DND-41 (cell line): ENCODE measurements at regions not wholly inside any gene's neighbourhood (a gene's known extent, or its start where the extent isn't known, plus 50 kb on each side); places are given as distances from the start of the nearest gene placed in this dataset.

Experiments used
- ATAC-seq: fragments of 200-7000 bp; cut with Tn5 transposase; 3 replicates; pipeline ENCODE4 v1.9.1; 2021; ENCODE audit warnings: low read depth; ENCODE audit not compliant: insufficient read depth
- DNase-seq: peaks from one replicate; pipeline ENCODE4 v3.0.0-alpha.2; 2020
- H2AFZ ChIP-seq: 2 replicates; pipeline ENCODE4 v1.6.0; 2012; ENCODE audit warnings: low read depth, low read length
- H3K27ac ChIP-seq: 2 replicates; pipeline ENCODE4 v1.5.1; 2012; ENCODE audit warnings: low read length, inconsistent platforms
- H3K27me3 ChIP-seq: fragments of 200-600 bp; sonication (generic); 2 replicates; pipeline ENCODE4 v1.6.0; 2012; ENCODE audit warnings: low read length, mild to moderate bottlenecking, inconsistent platforms; ENCODE audit not compliant: insufficient read depth, poor library complexity
- H3K36me3 ChIP-seq: 2 replicates; pipeline ENCODE4 v1.5.1; 2012; ENCODE audit warnings: low read length, inconsistent platforms; ENCODE audit not compliant: insufficient read depth
- H3K4me1 ChIP-seq: 2 replicates; pipeline ENCODE4 v1.5.1; 2012; ENCODE audit warnings: mild to moderate bottlenecking, low read length; ENCODE audit not compliant: insufficient read depth
- H3K4me2 ChIP-seq: 2 replicates; pipeline ENCODE4 v1.6.0; 2012; ENCODE audit warnings: mild to moderate bottlenecking, moderate library complexity, low read length, inconsistent platforms; ENCODE audit not compliant: insufficient read depth
- H3K4me3 ChIP-seq, 2 experiments: fragments of 200-600 bp in 1 of 2; shearing (Covaris generic) in 1 of 2; 2 replicates each; pipeline ENCODE4 v1.5.1; 2012 to 2016; ENCODE audit warnings: inconsistent platforms in 2 of 2, low read length in 2 of 2, mild to moderate bottlenecking in 2 of 2, low read depth in 1 of 2, moderate library complexity in 1 of 2
- H3K79me2 ChIP-seq: 2 replicates; pipeline ENCODE4 v1.6.0; 2012; ENCODE audit warnings: low read length, inconsistent platforms; ENCODE audit not compliant: insufficient read depth
- H3K9ac ChIP-seq: 2 replicates; pipeline ENCODE4 v1.6.0; 2012; ENCODE audit warnings: low read depth, mild to moderate bottlenecking, inconsistent platforms, low read length, moderate library complexity
- H3K9me3 ChIP-seq: 2 replicates; pipeline ENCODE4 v1.5.1; 2012; ENCODE audit warnings: low read length, moderate library complexity, mild to moderate bottlenecking, inconsistent platforms; ENCODE audit not compliant: insufficient read depth, severe bottlenecking
- H4K20me1 ChIP-seq: 2 replicates; pipeline ENCODE4 v1.6.0; 2012; ENCODE audit warnings: low read length; ENCODE audit not compliant: insufficient read depth
- CTCF ChIP-seq: IDR thresholded peaks from 2 replicates; pipeline ENCODE4 v1.5.1; 2012; ENCODE audit warnings: borderline replicate concordance, low read length, moderate library complexity, mild to moderate bottlenecking; ENCODE audit not compliant: poor library complexity, severe bottlenecking; ENCODE audit errors: extremely low read depth
- EZH2 ChIP-seq: IDR thresholded peaks from 3 replicates; pipeline ENCODE4 v1.6.1; 2012; ENCODE audit warnings: borderline replicate concordance, low read depth, mild to moderate bottlenecking, moderate library complexity, low read length, inconsistent platforms; ENCODE audit not compliant: severe bottlenecking

GRCh38 chr10:111656066-111656465, 527.5 kb downstream of the GPAM start:
- Histone ChIP-seq H3K79me2 (no peaks in the 10 kb centered on the region), H3K36me3 (no peaks in the 10 kb centered on the region), H3K4me1 (no peaks in the 10 kb centered on the region), H4K20me1 (no peaks in the 10 kb centered on the region), H3K27me3 (no peaks in the 10 kb centered on the region), H3K9me3 (no peaks in the 10 kb centered on the region), H3K4me3 (no peak overlapping the region), H3K9ac (no peak overlapping the region), H3K4me2 (no peak overlapping the region), H3K27ac (no peak overlapping the region), H2AFZ (no peak overlapping the region)
- ATAC-seq (no peak), DNase-seq (no peak)
- no peak for TF ChIP-seq EZH2
- no peak for TF ChIP-seq CTCF

GRCh38 chr10:111677759-111678158, 505.8 kb downstream of the GPAM start:
- TF ChIP-seq EZH2 (no peak), CTCF (no peak)
- Histone ChIP-seq H2AFZ (no peak overlapping the region), H3K9ac (no peak overlapping the region), H3K4me3 (no peak overlapping the region), H3K4me1 (no peaks in the 10 kb centered on the region), H3K4me2 (no peak overlapping the region), H3K9me3 (no peaks in the 10 kb centered on the region), H3K27me3 (no peaks in the 10 kb centered on the region), H3K27ac (no peak overlapping the region), H4K20me1 (no peaks in the 10 kb centered on the region), H3K36me3 (no peaks in the 10 kb centered on the region), H3K79me2 (no peaks in the 10 kb centered on the region)
- ATAC-seq (no peak), DNase-seq (no peak)

GRCh38 chr10:111686796-111687195, 496.8 kb downstream of the GPAM start:
- Histone ChIP-seq H4K20me1 (no peaks in the 10 kb centered on the region), H3K4me1 (no peaks in the 10 kb centered on the region), H3K9me3 (no peaks in the 10 kb centered on the region), H3K4me3 (no peak overlapping the region), H3K27me3 (no peaks in the 10 kb centered on the region), H3K4me2 (no peak overlapping the region), H3K27ac (no peak overlapping the region), H3K79me2 (no peaks in the 10 kb centered on the region), H2AFZ (no peak overlapping the region), H3K9ac (no peak overlapping the region), H3K36me3 (no peaks in the 10 kb centered on the region)
- DNase-seq, result no peak
- TF ChIP-seq CTCF, result no peak
- no peak for TF ChIP-seq EZH2
- no peak for ATAC-seq

- no peaks in the 10 kb centered on the region for H4K20me1 ChIP-seq
- no peaks in the 10 kb centered on the region for H3K4me1 ChIP-seq
- DNase-seq (no peak), ATAC-seq (no peak)
- H3K27me3 ChIP-seq, result no peaks in the 10 kb centered on the region
- TF ChIP-seq CTCF, result no peak
- no peak for TF ChIP-seq EZH2
- no peak overlapping the region for H3K4me3 ChIP-seq
- no peaks in the 10 kb centered on the region for H3K9me3 ChIP-seq
- no peak overlapping the region for H2AFZ ChIP-seq
- H3K79me2 ChIP-seq, result no peaks in the 10 kb centered on the region
- H3K4me2 ChIP-seq, result no peak overlapping the region
- H3K36me3 ChIP-seq, result no peaks in the 10 kb centered on the region
- H3K9ac ChIP-seq, result no peak overlapping the region
- H3K27ac ChIP-seq, result no peak overlapping the region
Observed at GRCh38 chr10:111698711-111699110, 484.9 kb downstream of the GPAM start.
